ENCODE measurements at regions not wholly inside any gene's neighbourhood (a gene's known extent, or its start where the extent isn't known, plus 50 kb on each side); places are given as distances from the start of the nearest gene placed in this dataset.

DNA sequence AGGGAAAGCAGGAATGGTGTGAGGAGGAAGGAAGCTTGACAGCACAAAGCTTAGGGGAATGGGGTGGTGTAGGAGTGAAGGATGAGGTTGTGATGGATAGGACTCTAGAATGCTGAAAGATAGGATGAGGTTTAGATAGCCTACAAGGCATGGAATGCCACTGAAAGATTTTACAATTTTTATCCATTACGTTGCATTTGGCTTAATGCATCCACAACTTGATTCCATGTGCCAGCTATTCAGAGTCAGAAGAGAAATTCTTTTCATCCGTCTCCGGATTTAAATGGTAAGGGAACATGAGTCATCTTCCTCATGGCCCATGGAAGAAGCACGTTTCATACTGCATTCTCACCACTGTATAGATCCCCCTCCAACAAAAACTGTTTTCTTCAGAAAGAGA is 212.4 kb upstream of the BMPER start:
- DNase-seq (no peak), ATAC-seq (ENCODE audit: low FRiP score in 2 of 2) (peak in 1 of 2 donors; percentile 8)
- Histone ChIP-seq H3K4me1 (no peaks in the 10 kb centered on the region), H3K4me3 (no peak overlapping the region), H3K36me3 (no peaks in the 10 kb centered on the region), H3K9me3 (no peaks in the 10 kb centered on the region), H3K27ac (no peak overlapping the region), H3K27me3 (no peaks in the 10 kb centered on the region)
- no peak for TF ChIP-seq EP300 (IDR thresholded peaks at IDR 0.05)
- no peak for TF ChIP-seq POLR2A (IDR thresholded peaks at IDR 0.05)
- TF ChIP-seq POLR2AphosphoS5 (IDR thresholded peaks at IDR 0.05), result no peak
- TF ChIP-seq, protein P1, sequence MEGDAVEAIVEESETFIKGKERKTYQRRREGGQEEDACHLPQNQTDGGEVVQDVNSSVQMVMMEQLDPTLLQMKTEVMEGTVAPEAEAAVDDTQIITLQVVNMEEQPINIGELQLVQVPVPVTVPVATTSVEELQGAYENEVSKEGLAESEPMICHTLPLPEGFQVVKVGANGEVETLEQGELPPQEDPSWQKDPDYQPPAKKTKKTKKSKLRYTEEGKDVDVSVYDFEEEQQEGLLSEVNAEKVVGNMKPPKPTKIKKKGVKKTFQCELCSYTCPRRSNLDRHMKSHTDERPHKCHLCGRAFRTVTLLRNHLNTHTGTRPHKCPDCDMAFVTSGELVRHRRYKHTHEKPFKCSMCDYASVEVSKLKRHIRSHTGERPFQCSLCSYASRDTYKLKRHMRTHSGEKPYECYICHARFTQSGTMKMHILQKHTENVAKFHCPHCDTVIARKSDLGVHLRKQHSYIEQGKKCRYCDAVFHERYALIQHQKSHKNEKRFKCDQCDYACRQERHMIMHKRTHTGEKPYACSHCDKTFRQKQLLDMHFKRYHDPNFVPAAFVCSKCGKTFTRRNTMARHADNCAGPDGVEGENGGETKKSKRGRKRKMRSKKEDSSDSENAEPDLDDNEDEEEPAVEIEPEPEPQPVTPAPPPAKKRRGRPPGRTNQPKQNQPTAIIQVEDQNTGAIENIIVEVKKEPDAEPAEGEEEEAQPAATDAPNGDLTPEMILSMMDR (IDR thresholded peaks at IDR 0.05), result no peak
- 71 to 80% methylated on average over 4 of the region's 4 CpGs for WGBS, 2 donors

DNA sequence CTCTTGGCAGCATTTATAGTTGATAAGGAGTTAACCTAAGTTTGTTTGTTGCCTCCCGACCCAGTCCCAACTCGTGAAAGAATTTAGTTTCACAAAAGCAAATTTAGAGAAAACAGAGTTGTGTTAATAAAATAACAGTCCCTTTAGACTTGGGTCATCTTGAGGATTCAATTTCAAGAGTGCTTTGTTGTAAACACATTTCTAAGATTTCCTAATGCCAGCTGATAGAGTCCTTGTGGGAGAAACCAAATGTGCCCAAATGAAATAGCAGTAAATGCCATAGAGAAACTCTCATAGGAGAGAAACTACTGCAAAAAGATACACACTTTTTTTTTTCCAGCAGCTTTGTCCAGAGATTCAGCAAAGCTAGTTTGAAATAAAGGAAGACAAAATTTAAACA is 211.3 kb upstream of the BMPER start:
- DNase-seq (no peak), ATAC-seq (ENCODE audit: low FRiP score in 2 of 2) (no peak)
- no peak overlapping the region for H3K4me3 ChIP-seq
- H3K36me3 ChIP-seq, result no peaks in the 10 kb centered on the region
- 61 to 73% methylated on average over 2 of the region's 2 CpGs for WGBS, 2 donors
- no peak overlapping the region for H3K27ac ChIP-seq
- H3K4me1 ChIP-seq, result no peaks in the 10 kb centered on the region
- H3K9me3 ChIP-seq, result no peaks in the 10 kb centered on the region
- TF ChIP-seq EP300 (IDR thresholded peaks at IDR 0.05) (no peak), POLR2A (IDR thresholded peaks at IDR 0.05) (no peak), POLR2AphosphoS5 (IDR thresholded peaks at IDR 0.05) (no peak)
- TF ChIP-seq, protein P1 (IDR thresholded peaks at IDR 0.05), result no peak
- H3K27me3 ChIP-seq, result no peaks in the 10 kb centered on the region

DNA sequence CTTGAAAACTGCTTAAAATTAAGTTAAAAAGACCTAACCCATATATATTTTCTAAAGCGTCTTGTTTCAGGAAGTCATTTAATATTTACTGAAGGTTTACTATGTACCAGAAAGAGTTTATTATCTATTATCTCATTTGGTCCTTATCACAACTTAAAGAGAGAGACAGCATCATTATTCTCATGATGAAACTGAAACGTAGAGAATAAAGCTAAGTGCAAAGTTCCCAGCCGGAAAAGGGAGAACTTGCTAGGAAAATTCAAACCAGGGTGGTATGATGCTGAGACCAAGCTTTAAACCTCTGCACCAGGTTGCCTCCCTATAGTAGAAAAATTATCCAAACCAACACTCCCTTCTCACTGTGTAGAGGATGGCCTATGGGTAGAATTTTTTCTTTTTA is 207.7 kb upstream of the BMPER start:
- ATAC-seq (ENCODE audit: low FRiP score in 2 of 2), result no peak
- 60 to 83% methylated on average over 3 of the region's 3 CpGs for WGBS, 2 donors
- H3K36me3 ChIP-seq, result no peaks in the 10 kb centered on the region

DNA sequence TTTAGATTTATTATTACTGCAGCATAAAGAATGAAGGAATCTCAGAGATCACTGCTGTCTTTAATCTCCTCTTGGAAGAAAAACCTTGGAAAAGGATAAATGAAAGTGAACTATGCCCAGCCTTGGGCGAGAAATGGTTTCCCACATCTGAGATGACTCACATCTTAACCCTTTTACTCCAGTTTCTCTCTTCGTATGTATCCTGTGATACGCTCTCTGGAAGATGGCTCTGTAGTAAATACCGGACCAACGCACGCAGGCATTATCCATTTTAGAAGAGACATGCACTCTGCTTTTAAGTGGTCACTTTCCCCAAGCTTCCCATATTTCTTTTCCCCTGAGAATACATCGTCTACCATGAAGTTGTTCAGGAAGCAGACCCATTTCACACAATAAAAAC is 207.3 kb upstream of the BMPER start:
- Histone ChIP-seq H3K4me1 (no peaks in the 10 kb centered on the region), H3K9me3 (peaks cover 5 to 13% (median 8%) of the 10 kb centered on the region in 4 donors), H3K4me3 (no peak overlapping the region), H3K36me3 (no peaks in the 10 kb centered on the region), H3K27ac (no peak overlapping the region), H3K27me3 (no peaks in the 10 kb centered on the region)
- TF ChIP-seq, protein P1 (IDR thresholded peaks at IDR 0.05), result no peak
- TF ChIP-seq EP300 (IDR thresholded peaks at IDR 0.05) (no peak), POLR2AphosphoS5 (IDR thresholded peaks at IDR 0.05) (no peak), POLR2A (IDR thresholded peaks at IDR 0.05) (no peak)
- DNase-seq (no peak), ATAC-seq (ENCODE audit: low FRiP score in 2 of 2) (no peak)
- WGBS, 2 donors, result 87 to 93% methylated on average over 7 of the region's 7 CpGs

More for the DNA sequence above, 207.7 kb upstream of the BMPER start:
- no peak for DNase-seq
- Histone ChIP-seq H3K9me3 (peaks cover 5 to 13% (median 8%) of the 10 kb centered on the region in 4 donors), H3K4me1 (no peaks in the 10 kb centered on the region), H3K27me3 (no peaks in the 10 kb centered on the region), H3K4me3 (no peak overlapping the region), H3K27ac (no peak overlapping the region)
- TF ChIP-seq POLR2A (IDR thresholded peaks at IDR 0.05), result no peak
- TF ChIP-seq, protein P1 (IDR thresholded peaks at IDR 0.05), result no peak

DNA sequence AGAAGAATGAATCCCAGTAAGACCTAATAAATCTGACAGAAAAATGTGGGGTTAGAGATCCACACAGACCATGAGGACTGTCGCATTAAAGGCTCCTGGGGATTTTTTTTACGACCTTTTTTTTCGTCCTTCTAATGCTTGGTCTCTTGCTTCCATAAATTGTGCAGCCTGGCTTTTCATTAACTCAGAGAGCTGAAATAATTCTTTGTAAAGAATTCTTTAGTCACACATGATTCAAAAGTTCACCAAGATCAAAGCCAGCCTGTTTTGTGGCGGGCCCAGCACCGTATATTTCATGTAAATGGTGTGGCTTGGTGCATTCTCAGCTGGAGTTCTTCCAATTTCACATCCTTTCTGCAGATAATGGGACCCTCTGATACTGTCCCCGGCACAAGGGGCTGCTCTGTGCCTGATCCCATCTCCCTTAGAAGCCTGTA is 206.6 kb upstream of the BMPER start:
- Histone ChIP-seq H3K27ac (no peak overlapping the region), H3K9me3 (peaks cover 5 to 13% (median 8%) of the 10 kb centered on the region in 4 donors), H3K36me3 (no peaks in the 10 kb centered on the region), H3K4me3 (no peak overlapping the region), H3K27me3 (no peaks in the 10 kb centered on the region), H3K4me1 (no peaks in the 10 kb centered on the region)
- WGBS, 2 donors, result 84 to 87% methylated on average over 6 of the region's 6 CpGs
- DNase-seq (no peak), ATAC-seq (ENCODE audit: low FRiP score in 2 of 2) (no peak)
- no peak for TF ChIP-seq EP300 (IDR thresholded peaks at IDR 0.05)
- TF ChIP-seq POLR2AphosphoS5 (IDR thresholded peaks at IDR 0.05), result no peak
- TF ChIP-seq, protein P1 (IDR thresholded peaks at IDR 0.05), result no peak
- TF ChIP-seq POLR2A (IDR thresholded peaks at IDR 0.05), result no peak

All from upper lobe of left lung (tissue), 6 donors.